GM12874 (cell line): ENCODE measurements at regions not wholly inside any gene's neighbourhood (a gene's known extent, or its start where the extent isn't known, plus 50 kb on each side); places are given as distances from the start of the nearest gene placed in this dataset.

ENCODE experiments used
- TF ChIP-seq, protein P1 (sequence below): IDR thresholded peaks from 2 replicates; pipeline ENCODE4 v1.5.1; 2011; ENCODE audit warnings: low read depth, mild to moderate bottlenecking, control low read depth, low read length, moderate library complexity; ENCODE audit not compliant: insufficient read depth

DNA sequence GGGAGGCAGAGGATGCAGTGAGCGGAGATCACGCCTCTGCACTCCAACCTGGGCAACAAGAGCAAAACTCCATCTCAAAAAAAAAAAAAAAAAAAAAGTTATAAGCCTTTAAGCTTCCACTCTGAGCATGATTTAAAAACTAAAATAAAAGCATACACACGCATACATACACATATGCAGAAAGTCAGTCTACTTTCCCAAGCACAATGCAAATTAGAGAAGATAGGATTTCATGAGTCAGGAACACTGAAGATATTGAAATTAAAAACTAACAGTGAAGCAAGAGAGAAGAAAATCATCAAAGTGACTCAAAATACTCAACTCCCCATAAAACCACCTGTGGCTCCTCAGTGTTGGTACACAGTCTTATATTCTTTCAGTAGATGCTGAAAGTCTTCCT lies 1009.5 kb upstream of the WWC1 start:
- TF ChIP-seq, protein P1, sequence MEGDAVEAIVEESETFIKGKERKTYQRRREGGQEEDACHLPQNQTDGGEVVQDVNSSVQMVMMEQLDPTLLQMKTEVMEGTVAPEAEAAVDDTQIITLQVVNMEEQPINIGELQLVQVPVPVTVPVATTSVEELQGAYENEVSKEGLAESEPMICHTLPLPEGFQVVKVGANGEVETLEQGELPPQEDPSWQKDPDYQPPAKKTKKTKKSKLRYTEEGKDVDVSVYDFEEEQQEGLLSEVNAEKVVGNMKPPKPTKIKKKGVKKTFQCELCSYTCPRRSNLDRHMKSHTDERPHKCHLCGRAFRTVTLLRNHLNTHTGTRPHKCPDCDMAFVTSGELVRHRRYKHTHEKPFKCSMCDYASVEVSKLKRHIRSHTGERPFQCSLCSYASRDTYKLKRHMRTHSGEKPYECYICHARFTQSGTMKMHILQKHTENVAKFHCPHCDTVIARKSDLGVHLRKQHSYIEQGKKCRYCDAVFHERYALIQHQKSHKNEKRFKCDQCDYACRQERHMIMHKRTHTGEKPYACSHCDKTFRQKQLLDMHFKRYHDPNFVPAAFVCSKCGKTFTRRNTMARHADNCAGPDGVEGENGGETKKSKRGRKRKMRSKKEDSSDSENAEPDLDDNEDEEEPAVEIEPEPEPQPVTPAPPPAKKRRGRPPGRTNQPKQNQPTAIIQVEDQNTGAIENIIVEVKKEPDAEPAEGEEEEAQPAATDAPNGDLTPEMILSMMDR: no peak

DNA sequence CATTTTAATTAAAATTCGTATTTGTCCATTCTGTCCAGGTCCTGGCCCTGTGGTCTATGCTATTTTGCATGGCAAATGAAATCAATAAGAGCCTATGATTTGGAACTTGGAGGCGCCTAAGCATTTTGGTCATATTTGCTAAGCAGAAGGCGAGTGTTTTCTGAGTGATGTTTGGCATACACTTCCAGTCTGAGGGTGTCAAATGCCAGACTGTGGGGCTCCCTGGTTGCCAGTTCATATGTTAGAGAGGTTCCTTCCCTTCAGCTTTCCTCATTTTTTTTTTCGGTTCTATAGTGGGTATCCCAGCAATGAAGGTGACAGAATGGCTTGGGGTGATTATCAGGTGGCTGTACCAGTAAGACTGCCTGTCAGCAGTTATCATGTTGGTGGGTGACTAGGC lies 1007.8 kb upstream of the WWC1 start:
- TF ChIP-seq, protein P1: no peak

DNA sequence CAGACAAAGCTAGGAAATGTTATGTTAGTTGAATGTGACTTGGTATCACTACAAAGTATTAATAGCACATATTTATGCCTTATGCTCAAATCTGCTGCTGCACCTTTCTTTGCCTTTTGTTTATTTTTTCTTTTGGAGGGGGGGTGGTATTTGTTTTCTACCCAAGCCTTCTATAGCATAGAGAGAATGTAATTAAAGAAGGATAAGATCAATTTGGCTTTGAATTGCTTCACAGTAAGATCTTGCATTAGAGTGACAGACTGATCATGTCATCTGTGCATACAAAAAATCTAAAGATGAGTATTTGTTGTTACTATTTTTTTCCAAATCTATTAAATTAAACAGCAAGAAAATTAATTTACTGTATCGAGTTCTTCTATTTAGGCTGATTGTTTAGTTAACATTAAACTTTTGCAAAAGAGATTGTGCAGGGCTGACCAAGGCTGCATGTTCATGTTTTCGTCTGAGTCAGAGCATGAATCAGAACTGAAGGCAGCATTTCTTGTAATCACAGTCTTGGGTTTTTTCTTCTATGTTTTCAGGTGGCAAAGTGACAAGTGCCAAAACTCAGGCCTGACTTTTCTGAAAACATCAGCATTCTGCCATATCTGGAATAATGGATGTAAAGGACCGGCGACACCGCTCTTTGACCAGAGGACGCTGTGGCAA lies 1007.1 kb upstream of the WWC1 start:
- TF ChIP-seq, protein P1: no peak

DNA sequence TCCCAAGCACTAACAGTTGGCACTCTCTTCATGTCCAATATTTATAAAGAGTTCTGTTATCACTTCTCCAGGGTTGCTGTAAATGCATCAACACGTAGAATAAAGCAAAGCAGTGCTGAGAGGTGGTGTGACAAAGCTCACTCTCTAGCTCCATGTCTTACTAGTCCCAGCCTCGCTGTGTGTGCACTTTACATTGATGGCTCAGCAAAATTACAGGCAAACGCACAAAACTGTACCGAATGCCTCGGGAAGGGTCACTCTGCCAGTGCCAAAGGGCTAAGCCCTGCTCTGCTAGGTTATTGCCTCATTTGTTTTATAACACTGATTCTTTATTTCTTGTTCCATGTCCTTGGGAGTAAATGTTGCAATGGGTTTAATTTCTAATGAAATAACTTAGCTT lies 1005.9 kb upstream of the WWC1 start:
- TF ChIP-seq, protein P1: no peak

DNA sequence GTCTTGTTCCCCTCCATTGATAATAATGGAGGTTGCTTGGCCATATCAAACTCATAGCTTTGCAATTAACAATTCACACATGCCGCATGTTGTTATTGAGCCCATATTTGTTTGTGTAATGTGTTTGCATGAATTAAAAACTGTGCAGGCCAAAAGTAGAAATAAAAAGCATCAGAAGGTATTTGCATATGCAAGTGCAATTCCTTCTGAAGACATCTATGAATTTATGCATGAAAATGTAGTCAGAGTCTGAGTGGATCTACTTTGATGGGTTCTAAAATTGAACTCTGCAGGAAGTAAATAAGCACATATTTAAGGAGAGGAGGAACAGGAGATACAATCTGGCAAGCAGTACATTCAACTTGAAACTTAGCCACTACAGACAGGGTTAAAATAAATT lies 1004.6 kb upstream of the WWC1 start:
- TF ChIP-seq, protein P1: no peak

DNA sequence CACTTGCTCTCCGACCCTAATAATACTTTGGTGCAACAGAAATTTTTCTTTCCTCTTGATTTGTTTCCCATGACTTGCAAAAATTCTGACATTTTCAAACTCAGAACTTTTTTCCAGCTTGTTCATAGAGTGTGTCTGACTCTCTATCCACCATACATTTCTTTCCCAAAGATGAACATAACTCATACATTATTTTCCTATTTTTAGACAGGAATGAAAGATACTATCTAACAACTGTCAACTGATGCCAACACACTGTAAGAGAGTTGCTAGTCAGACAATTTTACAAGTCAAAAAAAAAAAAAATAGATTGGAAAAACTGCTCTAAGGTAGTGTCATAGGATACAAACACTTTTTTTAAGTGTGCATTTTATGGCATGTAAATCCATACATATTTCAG lies 1001.0 kb upstream of the WWC1 start:
- TF ChIP-seq, protein P1: no peak

DNA sequence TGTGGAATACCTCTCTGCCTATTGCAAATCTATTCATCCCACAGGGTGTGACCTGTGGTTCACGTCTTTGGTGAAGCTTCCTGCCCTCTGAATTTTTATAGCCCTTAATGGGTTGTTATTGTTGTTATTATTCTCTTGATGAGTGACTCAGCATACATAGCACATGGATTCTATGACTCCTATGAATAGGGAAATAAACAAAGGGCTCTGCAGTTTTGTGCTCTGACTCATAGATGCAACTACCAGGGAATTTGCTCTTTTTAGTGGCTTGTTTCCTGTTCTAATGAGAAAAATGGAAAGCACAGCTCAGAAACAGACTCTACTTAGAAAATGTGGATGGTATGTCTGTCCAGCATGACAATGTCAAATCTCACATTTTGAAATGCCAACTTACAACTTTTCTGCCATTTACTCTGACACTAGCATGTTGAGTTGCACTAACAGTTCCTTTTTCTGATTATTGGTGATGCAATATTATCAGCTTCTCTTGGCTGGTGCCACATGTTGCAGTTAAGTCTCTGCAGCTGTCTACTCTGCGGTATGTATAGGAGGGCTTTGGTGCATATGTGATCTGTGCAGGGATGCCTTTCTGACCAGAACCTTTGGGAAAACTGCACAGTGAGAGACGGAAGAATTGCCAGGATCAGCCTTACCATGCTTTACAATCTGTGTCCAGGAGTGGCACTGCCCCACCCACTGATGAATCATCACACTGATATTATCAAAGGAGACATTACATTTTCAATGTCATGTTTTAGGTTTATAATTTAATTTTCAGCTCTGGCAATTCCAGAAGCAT lies 996.4 kb upstream of the WWC1 start:
- TF ChIP-seq, protein P1: no peak
